ENCODE measurements at regions not wholly inside any gene's neighbourhood (a gene's known extent, or its start where the extent isn't known, plus 50 kb on each side); places are given as distances from the start of the nearest gene placed in this dataset.
"Not testable (repeated sequence)": the region's sequence is repeated elsewhere in the genome, so short reads cannot be mapped to it uniquely, and the experiment has no call there.

- no peak for DNase-seq
Measured at GRCh38 chr3:5035113-5035512, 55.9 kb downstream of the BHLHE40 start.

- DNase-seq: no peak
Measured at GRCh38 chr3:5035692-5036391, 56.6 kb downstream of the BHLHE40 start.

GRCh38 chr3:5036392-5036766 lies 57.1 kb downstream of the BHLHE40 start:
- DNase-seq: no peak

DNA sequence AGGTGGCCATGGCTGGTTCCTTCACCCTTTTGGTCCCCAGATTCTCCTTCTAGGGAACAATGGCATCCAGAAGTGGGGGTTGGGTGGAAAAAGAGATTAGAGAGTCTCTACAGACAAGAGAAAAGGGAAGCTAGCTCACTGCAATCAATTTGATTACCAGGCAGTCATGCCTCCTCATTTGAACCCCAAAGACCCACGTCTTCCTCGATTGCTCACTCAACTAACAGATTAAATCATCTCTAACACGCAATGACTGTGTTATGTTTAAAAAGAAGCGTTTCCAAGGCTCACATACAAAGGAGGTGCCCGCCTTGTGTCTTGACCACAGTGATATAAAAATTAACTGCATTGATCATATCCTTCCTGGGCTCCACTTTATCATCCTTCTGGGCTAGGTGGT lies 57.6 kb downstream of the BHLHE40 start:
- DNase-seq: no peak

- no peak for DNase-seq
Measured at GRCh38 chr3:5039585-5039984, 60.3 kb downstream of the BHLHE40 start.

DNA sequence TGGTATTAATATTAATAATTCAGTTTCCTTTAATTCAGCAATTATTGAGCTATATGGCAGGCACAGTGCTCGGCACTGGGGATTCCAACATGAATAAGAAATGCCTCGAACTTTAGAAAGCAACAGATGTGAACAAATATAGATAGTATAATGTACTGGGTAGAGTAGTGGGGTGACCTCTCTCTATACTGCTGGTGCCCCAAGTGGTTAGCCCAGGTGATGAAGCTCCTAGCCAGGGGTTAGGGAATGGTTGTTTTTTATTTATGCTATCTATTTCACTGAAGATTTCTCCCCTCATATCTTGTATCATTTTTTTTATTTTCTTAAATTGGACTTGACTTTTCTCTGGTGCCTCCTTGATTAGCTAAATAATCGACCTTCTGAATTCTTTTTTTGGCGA lies 62.1 kb downstream of the BHLHE40 start:
- DNase-seq: no peak

DNA sequence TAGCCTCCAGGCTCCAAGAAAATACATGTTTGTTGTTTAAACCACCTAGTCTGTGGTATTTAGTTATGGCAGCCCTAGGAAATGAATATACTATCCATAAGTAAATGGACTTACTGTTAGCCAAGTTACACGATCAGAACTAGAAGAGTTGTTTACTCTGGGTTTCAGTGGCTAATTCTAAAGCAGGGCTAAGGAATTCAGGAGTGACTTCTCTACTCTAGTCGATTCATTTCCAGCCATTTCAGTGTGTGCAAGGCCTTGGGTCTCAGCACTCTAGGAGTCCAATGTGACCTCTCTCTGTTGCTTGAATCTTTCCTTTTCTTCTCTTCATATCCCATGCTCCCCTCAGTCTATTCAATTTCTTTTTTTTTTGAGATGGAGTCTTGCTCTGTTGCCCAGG lies 66.7 kb downstream of the BHLHE40 start:
- no peak for DNase-seq

GRCh38 chr3:5047764-5048419 lies 68.7 kb downstream of the BHLHE40 start:
- no peak for DNase-seq

DNA sequence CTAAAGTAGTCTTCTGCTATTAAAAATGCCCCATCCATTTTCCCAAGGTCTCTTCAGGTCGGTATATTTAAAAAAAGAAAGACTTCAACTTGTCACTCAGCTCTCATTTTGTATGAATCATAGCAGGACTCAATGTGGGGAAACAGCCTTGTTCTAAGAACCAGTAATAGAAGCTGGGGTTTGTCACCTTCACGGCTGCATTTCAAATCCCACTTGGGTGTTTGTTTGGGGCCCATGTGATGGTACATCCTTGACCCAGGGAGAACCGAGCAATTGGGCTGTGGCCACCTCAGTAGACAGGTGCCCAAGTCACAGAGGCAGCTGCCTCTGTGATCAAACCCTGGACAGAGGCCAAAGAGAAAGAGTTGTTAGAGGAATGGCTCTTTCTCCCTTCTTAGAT lies 70.3 kb upstream of the ARL8B start:
- DNase-seq: no peak

GRCh38 chr3:5052247-5052646 lies 69.8 kb upstream of the ARL8B start:
- no peak for DNase-seq

DNA sequence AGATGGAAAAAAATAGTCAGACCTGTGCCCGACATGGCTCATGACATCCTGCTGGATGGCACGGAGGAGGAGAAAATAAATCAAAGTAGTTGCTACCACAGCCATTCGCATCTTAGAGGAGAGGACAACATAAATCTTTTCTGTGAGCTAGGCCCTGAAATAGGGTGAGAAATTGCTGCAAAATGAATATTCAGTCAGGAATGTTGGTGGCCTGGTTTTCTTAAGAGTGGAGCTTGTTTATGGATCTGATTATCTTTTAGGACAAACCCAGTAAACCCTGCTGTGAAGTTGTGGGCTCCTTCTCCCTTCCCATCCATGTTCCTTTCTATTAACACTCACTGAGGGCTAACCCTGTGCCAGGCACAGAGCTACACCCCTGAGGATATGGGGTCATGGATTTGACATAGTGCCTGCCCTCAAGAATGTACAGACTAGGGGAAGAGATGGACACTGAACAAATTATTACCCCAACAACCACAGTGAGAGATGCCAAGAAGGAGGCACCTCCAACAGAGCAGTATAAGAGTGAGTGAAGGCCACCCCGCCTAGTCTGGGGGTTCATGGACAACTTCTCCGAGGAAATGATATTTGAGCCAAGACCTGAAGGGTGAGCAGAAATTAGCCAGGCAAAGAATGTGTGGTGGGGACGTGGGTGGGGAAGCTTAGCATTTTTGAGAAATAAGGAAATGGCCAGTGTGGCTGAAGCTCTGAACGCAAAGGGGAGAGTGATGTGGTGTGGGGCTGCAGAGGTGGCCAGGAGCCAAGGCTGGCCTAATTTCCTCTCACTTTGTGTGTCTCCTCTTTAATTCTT lies 68.9 kb upstream of the ARL8B start:
- no peak for DNase-seq

DNA sequence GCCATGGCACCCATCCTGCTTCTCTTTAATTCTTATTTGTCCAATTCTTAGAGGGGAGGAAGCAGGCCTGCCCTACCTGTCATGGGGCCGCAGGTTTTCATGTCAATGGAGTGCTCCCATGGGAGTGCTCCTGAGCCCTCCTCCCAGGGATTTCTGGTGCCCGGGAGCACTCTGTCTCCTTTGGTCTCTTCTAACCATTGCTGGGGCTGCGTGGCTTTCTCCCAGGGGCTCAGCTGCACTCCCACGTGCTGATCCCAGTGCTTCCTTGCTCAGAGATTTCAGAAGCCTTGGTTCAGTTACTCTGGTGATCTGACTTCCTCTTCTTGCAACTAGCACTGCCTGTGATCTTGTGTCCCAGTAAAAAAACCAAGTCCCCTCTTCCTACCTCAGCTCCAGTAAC lies 68.0 kb upstream of the ARL8B start:
- no peak for DNase-seq

DNA sequence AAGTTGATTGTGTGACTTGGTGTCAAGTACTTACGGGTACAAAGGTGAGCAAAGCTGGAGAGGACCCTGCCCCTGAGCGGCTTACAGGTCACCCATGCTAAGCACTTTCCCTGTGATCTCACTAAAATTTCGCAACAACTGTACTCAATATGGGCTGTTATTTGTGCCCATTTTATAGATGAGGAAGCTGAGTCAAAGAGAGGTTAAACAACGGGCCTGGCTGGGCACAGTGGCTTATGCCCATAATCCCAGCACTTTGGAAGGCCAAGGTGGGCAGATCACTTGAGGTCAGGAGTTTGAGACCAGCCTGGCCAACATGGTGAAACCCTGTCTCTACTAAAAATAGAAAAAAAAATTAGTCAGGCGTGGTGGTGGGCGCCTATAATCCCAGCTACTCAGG lies 67.5 kb upstream of the ARL8B start:
- not testable (repeated sequence) for DNase-seq

- no peak for DNase-seq
Measured at GRCh38 chr3:5055357-5056110, 66.6 kb upstream of the ARL8B start.

GRCh38 chr3:5056111-5056391 lies 66.0 kb upstream of the ARL8B start:
- no peak for DNase-seq

- DNase-seq: no peak
Measured at GRCh38 chr3:5057272-5057671, 64.8 kb upstream of the ARL8B start.

DNA sequence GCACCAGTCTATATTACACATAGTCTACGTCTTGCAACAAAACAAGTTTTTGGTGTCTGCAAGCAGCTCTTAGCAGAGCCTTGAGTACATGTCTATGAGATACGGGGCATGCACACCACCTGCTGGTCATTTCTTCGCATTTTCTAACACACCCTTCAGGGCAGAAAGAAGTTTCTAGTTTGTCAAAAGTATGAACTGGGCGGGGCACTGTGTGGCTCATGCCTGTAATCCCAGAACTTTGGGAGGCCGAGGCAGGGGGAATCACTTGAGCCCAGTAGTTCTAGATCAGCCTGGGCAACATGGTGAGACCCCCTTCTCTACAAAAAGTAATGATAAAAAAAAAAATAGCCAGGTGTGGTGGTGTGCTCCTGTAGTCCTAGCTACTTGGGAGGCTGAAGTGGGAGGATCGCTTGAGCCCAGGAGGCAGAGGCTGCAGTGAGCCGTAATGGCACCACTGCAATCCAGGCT lies 64.2 kb upstream of the ARL8B start:
- DNase-seq: peak; percentile 80

- no peak for DNase-seq
Measured at GRCh38 chr3:5058471-5058951, 63.6 kb upstream of the ARL8B start.

- no peak for DNase-seq
Measured at GRCh38 chr3:5059782-5060181, 62.3 kb upstream of the ARL8B start.

DNA sequence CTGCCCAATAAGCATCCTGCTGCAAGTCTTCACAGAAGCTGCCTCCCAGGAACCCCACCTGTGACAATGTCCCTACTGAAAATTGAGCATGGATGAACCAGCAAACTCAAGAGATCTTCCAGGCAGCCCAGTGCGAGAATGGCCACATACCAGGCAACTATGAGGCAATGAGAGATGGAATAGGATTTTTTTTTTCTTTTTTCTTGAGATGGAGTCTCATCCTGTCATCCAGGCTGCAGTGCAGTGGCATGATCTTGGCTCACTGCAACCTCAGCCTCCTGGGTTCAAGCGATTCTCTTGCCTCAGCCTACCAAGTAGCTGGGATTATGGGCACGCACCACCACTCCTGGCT lies 60.9 kb upstream of the ARL8B start:
- DNase-seq: no peak

DNA sequence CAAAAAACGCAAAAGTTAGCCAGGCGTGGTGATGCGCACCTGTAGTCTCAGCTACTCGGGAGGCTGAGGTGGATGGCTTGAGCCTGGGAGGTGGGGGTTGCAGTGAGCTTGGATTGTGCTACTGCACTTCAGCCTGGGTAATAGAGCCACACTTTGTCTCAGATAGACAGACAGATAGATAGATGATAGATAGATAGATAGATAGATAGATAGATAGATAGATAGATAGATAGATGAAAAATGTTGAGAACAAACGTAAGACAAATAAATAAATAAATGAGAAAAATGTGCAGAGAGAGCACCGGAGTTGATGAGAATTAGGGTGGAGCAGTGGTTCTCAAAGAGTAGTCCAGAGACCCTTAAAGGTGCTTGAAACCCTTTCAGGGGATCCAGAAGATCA lies 58.4 kb upstream of the ARL8B start:
- DNase-seq: no peak

- DNase-seq: no peak
Measured at GRCh38 chr3:5068531-5069050, 53.5 kb upstream of the ARL8B start.

GRCh38 chr3:5069627-5070026 lies 52.5 kb upstream of the ARL8B start:
- no peak for DNase-seq
